UCSD-AML1 (cell line): ENCODE measurements at regions not wholly inside any gene's neighbourhood (a gene's known extent, or its start where the extent isn't known, plus 50 kb on each side); places are given as distances from the start of the nearest gene placed in this dataset.
"Not testable (repeated sequence)": the region's sequence is repeated elsewhere in the genome, so short reads cannot be mapped to it uniquely, and the experiment has no call there.

Source experiments
- DNase-seq: peaks from one replicate; lab custom pipeline; 2025; ENCODE audit not compliant: unreplicated experiment; lab: John Stamatoyannopoulos, UW

- DNase-seq: no peak
Measured at GRCh38 chr5:18197734-18198133, 563.5 kb downstream of the TAF11L14 start.

DNA sequence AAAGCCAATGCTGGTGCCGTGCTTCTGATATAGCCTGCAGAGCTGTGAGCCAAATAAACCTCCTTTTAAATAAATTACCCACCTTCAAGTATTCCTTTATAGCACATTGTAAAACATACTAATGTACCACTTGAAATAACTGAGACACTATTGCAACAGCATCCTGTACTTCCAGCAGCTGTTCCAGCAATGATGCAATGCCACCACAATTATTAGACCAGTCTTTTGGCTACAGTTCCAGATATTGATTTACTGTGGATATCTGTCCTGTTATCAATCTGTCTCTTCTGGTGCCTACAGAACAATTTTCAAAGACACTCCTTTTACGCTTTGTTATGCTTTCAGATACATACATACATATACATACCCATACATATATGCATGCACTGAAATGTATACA, 567.9 kb downstream of the TAF11L14 start:
- no peak for DNase-seq

DNA sequence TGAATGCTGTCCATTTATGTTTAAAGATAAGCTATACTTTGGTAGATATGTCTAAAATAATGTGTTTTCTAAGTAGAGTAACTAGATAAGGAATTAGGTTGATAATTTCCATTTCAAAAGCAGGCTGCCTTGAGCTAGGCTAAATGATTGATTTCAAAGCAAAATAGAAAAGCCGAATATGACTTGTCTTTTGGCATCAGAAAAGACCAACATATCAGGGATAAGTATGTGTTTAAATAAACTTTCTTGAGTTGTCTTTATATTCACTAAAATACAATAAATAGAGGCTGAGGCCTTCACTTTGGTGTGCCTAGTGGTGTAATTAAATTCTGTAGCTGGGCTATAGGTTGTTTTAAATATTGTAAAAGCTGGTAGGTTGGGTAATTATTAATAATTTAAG, 569.0 kb downstream of the TAF11L14 start:
- no peak for DNase-seq

GRCh38 chr5:18213666-18214065, 579.4 kb downstream of the TAF11L14 start:
- DNase-seq: no peak

GRCh38 chr5:18216016-18216415, 581.8 kb downstream of the TAF11L14 start:
- DNase-seq: no peak

DNA sequence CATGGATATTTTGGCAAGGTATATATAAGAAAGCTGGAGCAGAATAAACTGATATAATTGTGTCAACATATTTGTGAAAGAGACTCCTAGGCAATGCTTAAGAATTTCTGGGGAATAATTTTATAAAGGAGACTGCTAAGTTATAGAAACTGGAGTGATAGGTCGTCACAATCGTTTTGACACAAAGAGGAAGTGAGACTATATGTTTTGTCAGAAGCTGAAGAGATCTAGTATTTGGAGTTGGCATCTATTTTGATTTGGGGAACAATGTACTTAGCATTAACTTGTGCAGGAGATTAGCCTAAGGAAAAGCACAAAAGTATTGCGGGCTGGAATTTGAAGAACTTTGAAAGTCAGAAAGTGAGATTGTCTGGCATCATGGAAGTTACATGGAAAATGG, 582.5 kb downstream of the TAF11L14 start:
- no peak for DNase-seq

GRCh38 chr5:18219241-18219640, 585.0 kb downstream of the TAF11L14 start:
- DNase-seq: no peak

DNA sequence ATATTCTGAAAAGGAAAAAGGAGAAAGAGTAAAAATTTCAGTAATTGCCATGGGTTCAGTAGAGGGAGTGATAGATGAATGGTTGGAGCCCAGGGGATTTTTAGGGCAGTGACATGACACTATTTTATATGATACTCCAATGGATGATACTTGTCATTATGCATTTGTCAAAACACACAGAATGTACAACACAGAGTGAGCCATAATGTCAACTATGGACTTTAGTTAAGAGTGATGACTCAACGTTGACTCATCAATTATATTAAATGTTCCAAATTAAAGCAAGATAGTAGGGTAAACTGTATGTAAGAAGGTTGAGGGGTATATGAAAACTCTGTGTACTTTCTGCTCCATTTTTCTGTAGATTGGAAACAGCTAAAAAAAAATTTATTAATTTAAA, 586.4 kb downstream of the TAF11L14 start:
- no peak for DNase-seq

- no peak for DNase-seq
Measured at GRCh38 chr5:18236386-18236785, 602.1 kb downstream of the TAF11L14 start.

GRCh38 chr5:18238321-18238720, 604.1 kb downstream of the TAF11L14 start:
- no peak for DNase-seq

DNA sequence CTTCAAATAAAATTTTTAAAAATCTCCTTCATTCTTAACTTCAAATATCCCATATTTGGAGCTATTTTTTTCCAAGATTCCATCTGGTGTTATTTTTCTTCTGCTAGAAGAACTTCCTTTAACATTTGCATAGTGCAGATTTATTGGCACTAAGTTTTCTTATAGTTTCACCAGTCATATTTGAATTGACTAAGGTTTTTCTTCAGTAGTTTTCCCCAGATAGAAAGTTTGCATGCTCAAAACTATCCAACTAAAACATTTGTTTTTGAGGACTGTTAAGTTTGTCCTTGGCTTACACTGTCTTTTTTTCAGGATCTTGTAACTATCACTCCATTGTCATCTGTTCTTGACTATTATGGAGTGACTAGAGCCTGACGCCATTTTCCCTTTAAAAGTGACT, 606.7 kb downstream of the TAF11L14 start:
- DNase-seq: no peak

- no peak for DNase-seq
Measured at GRCh38 chr5:18243846-18244245, 609.6 kb downstream of the TAF11L14 start.

DNA sequence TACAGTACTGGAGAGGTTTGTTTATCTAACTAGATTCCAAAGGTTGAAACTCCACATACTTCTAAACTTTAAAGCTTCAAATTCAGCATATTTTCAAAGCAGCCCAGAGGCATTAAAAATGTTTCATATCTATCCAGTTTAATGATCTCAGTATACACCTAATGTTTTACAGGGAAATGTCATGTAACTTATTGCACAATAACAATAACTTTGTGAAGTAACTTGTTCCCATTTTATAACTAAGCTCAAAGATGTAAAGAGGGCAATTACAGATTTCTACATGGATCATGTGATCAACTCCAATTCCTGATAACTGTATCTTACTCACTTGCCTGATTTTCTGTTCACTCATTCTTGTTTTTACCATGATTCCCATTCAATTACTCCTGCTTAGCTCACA, 610.0 kb downstream of the TAF11L14 start:
- no peak for DNase-seq

- no peak for DNase-seq
Measured at GRCh38 chr5:18252559-18252958, 618.3 kb downstream of the TAF11L14 start.

DNA sequence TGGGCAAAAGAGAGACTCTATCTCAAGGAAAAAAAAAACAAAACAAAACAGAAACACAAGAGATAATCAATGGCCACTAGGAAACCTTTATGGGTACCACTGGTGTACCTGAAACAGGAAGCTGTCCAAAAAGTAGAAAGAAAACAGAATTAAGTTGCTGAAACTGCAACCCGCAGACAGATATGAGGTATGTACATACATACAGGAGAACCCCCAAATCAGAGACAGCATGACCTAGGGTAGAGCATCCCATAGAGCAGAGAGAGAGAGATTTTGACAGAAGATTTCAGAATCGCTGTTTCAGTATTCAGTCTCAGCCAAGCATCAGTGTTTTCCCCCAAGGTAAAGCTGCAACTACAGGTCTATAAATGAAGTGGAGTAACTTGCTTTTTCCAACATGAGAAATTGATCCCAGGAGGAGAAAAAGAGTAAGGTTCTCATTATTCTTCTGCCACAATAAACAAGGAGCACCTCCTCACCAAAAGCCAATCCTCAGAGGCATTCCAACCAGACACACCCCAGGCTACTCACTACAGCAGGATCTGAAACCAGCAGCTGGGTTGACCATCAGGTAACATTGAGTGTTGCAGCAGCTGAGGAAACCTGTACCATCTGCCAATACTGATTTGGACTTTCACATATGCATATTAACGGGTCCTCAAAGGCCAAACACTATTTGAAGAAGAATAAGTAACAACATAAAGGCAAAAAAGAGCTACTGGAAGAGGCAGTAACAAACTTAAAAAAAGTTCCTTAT, 630.0 kb downstream of the TAF11L14 start:
- no peak for DNase-seq

DNA sequence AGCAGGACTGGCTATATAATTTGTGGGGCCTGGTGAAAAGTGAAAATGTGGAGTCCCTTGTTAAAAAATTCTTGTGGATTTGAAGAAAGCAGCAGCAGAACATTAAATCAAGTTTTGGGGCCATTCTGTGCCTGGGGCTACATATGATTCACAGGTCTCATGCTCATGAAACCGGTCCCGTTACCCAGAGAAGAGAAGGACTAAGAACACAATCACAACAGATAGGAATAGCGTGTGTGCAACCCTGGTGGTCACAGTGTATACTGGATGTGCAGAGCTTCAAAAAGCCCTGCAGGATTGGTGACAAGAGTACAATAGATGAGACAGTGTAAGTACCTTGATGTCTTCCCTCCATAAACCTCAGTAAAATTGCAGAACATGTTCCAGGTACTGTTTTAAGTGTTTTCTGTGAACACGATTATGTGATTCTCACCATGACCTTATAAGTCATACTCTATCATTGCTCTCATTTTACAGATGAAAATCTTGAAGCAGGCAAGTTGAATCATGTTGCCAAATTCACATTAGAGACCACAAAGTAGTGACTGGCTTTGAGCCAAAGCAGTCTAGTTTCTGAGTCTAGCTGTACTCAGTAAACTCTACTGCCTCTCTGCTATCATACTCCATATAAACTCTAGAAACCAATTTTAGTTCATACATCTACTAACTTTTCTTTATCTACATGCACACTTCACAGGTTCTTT, 636.5 kb downstream of the TAF11L14 start:
- no peak for DNase-seq

- no peak for DNase-seq
Measured at GRCh38 chr5:18276939-18277338, 642.7 kb downstream of the TAF11L14 start.

DNA sequence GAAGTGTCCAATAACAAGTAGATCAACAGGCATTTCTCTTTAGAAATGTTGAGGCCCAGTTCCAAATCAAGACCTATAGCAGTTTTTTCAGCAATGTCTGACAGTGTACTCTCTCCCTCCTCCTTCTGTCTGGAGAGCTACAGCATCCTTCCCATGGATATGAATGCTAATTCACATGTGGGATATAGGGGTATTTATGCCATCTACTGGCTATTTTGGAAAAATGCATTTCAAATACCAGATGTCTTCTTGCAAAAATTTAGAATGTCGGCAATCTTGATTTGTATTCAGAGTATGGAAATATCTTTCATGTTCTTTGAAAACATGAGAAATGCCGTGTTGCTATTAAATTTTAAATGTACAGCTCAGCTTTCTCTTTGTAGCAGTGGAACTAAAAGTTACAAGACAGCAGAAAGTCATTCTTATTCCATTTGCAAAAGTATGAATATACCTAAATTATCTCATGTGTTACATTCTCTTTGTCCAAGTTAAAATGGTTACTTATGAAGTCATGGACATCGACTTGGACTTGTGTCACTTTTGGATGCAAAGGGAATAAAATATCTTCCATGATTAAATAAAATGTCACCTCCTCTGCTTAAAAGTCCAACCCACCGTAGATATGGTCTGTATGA, 647.8 kb downstream of the TAF11L14 start:
- DNase-seq: no peak

DNA sequence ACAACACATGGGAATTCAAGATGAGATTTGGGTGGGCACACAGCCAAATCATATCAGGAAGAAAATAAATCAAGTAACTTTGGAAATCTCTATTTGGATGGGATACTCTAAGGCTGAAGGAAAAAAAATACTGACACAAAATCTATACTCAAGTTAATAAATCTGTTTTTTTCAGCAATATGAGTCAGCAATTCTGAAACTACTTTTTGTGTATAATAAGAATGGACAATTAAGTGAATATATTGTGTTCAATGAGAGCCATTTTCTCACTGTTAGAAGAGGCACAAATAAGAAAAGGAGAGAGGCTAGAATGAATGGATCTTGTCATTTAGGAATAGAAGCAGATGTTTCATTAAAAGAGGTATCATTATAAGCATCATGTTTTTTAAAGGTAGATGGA, 651.0 kb downstream of the TAF11L14 start:
- no peak for DNase-seq

- no peak for DNase-seq
Measured at GRCh38 chr5:18292146-18292545, 657.9 kb downstream of the TAF11L14 start.

DNA sequence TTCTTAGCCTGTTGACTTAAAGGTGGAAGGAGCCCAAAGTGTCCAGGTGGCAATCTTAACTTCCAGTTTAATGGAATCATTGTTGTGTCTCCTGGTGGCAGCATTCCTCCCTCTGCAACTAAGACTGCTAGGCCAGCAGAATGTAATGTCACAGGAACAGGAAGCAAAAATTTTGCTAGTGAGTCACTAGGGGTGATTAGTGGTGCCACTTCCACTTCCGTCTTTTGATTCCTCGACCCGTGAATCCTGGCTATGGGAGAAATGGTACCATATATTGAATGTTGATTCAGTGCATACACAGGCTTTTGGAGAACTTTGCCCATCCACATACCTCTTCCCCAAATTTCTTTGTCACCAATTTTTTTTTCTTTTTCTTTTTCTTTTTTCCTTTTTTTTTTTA, 661.4 kb downstream of the TAF11L14 start:
- DNase-seq: not testable (repeated sequence)

GRCh38 chr5:18299166-18299565, 664.9 kb downstream of the TAF11L14 start:
- no peak for DNase-seq
